CD14-positive monocyte (primary cell): ENCODE measurements at regions not wholly inside any gene's neighbourhood (a gene's known extent, or its start where the extent isn't known, plus 50 kb on each side); places are given as distances from the start of the nearest gene placed in this dataset.

Experiments used
- DNase-seq, 3 donors: peaks; one replicate each; pipeline ENCODE4 v3.0.0-alpha.2; 2011 to 2022
- H2AFZ ChIP-seq: 2 replicates; pipeline ENCODE4 v1.6.0; 2012; ENCODE audit warnings: mild to moderate bottlenecking, low read depth, low read length, inconsistent platforms; ENCODE audit not compliant: insufficient read depth, poor library complexity, severe bottlenecking
- H3K27ac ChIP-seq, 2 donors: 1 replicate in 1 of 2; 2 replicates in 1 of 2; pipeline ENCODE4 v1.5.1; 2012 to 2013; ENCODE audit warnings: low read length in 2 of 2, control low read depth in 1 of 2, inconsistent platforms in 1 of 2, low read depth in 1 of 2, mild to moderate bottlenecking in 1 of 2
- H3K27me3 ChIP-seq, 2 donors: one replicate each; pipeline versions ENCODE4 v1.6.0 to v1.6.1; 2011 to 2013; ENCODE audit warnings: low read length in 2 of 2; ENCODE audit not compliant: control insufficient read depth in 2 of 2, insufficient read depth in 2 of 2
- H3K36me3 ChIP-seq, 2 donors: replicated peaks in 1 of 2; 1 replicate in 1 of 2; 2 replicates in 1 of 2; pipeline versions ENCODE4 v1.5.1 to v1.6.1; 2012 to 2013; ENCODE audit warnings: low read length in 2 of 2, control low read depth in 1 of 2, inconsistent platforms in 1 of 2, mild to moderate bottlenecking in 1 of 2; ENCODE audit not compliant: insufficient read depth in 2 of 2, control insufficient read depth in 1 of 2
- H3K4me1 ChIP-seq, 2 donors: 1 replicate in 1 of 2; 2 replicates in 1 of 2; pipeline versions ENCODE4 v1.5.1 to v1.6.1; 2012 to 2013; ENCODE audit warnings: low read length in 2 of 2, control low read depth in 1 of 2, inconsistent platforms in 1 of 2, mild to moderate bottlenecking in 1 of 2, moderate library complexity in 1 of 2; ENCODE audit not compliant: insufficient read depth in 2 of 2, control insufficient read depth in 1 of 2
- H3K4me2 ChIP-seq: replicated peaks from 2 replicates; pipeline ENCODE3; 2012; ENCODE audit warnings: low read length, moderate library complexity, mild to moderate bottlenecking; ENCODE audit not compliant: poor library complexity, severe bottlenecking; ENCODE audit errors: extremely low read depth
- H3K4me3 ChIP-seq, 3 experiments: fragments of 200-600 bp in 1 of 3; sonication (generic) in 1 of 3; replicated peaks in 1 of 3; 1 replicate in 2 of 3; 2 replicates in 1 of 3; pipeline ENCODE4 v1.5.1; 2011 to 2013; ENCODE audit warnings: low read length in 3 of 3, mild to moderate bottlenecking in 3 of 3, control low read depth in 2 of 3, low read depth in 2 of 3, inconsistent platforms in 1 of 3, moderate library complexity in 1 of 3
- H3K79me2 ChIP-seq: 2 replicates; pipeline ENCODE4 v1.6.0; 2012; ENCODE audit warnings: mild to moderate bottlenecking, control low read depth, inconsistent platforms, low read length, moderate library complexity; ENCODE audit not compliant: insufficient read depth
- H3K9ac ChIP-seq: 2 replicates; pipeline ENCODE4 v1.6.0; 2017; ENCODE audit warnings: low read length, mild to moderate bottlenecking; ENCODE audit not compliant: insufficient read depth, poor library complexity, severe bottlenecking
- H3K9me3 ChIP-seq, 2 donors: replicated peaks in 1 of 2; 1 replicate in 1 of 2; 2 replicates in 1 of 2; pipeline versions ENCODE4 v1.5.1 to v1.6.1; 2012 to 2013; ENCODE audit warnings: low read length in 2 of 2, control low read depth in 1 of 2; ENCODE audit not compliant: control insufficient read depth in 1 of 2, insufficient read depth in 1 of 2
- H4K20me1 ChIP-seq: 2 replicates; pipeline ENCODE4 v1.6.0; 2012; ENCODE audit warnings: mild to moderate bottlenecking, low read length, control low read depth, moderate library complexity; ENCODE audit not compliant: insufficient read depth
- H3K27ac Mint-ChIP-seq, 7 donors: one replicate each; pipeline ENCODE4 v1.8.0; 2020; ENCODE audit warnings: mild to moderate bottlenecking in 7 of 7, mixed read lengths in 7 of 7, moderate library complexity in 6 of 7, inconsistent platforms in 2 of 7
- H3K27me3 Mint-ChIP-seq, 3 donors: one replicate each; pipeline ENCODE4 v1.8.0; 2021 to 2022; ENCODE audit warnings: low read depth in 3 of 3, mild to moderate bottlenecking in 3 of 3, mixed read lengths in 3 of 3, moderate library complexity in 3 of 3, inconsistent platforms in 1 of 3
- H3K36me3 Mint-ChIP-seq, 2 donors: one replicate each; pipeline ENCODE4 v1.8.0; 2020; ENCODE audit warnings: mixed read lengths in 2 of 2, inconsistent platforms in 1 of 2, mild to moderate bottlenecking in 1 of 2
- H3K4me1 Mint-ChIP-seq: one replicate; pipeline ENCODE4 v1.8.0; 2020; ENCODE audit warnings: mild to moderate bottlenecking, mixed read lengths
- H3K4me3 Mint-ChIP-seq, 2 donors: one replicate each; pipeline ENCODE4 v1.8.0; 2020; ENCODE audit warnings: mild to moderate bottlenecking in 2 of 2, mixed read lengths in 2 of 2, moderate library complexity in 1 of 2
- H3K9me3 Mint-ChIP-seq, 7 donors: one replicate each; pipeline ENCODE4 v1.8.0; 2020 to 2022; ENCODE audit warnings: mixed read lengths in 7 of 7, mild to moderate bottlenecking in 6 of 7, moderate library complexity in 6 of 7, inconsistent platforms in 2 of 7
- CTCF ChIP-seq: fragments of 200-600 bp; IDR thresholded peaks from one replicate; pipeline ENCODE4 v1.8.0; 2022; ENCODE audit warnings: antibody characterized with exemption, mild to moderate bottlenecking
- WGBS: methylation state at CpG from one replicate; pipeline ENCODE4 v1.1.5; 2013; ENCODE audit warnings: missing lambda C conversion rate; ENCODE audit not compliant: insufficient coverage; 5-methylcytosine and 5-hydroxymethylcytosine counted together
- intact Hi-C, 2 donors: fragments of 100-400 bp; cut with micrococcal nuclease; formaldehyde crosslinking; loops; one replicate each; pipeline versions ENCODE4 v1.15.0 to v1.15.1; 2023

GRCh38 chr9:91495450-91495849, 71.8 kb upstream of the NFIL3 start:
- Histone ChIP-seq H3K27ac (no peak overlapping the region), H3K4me1 (no peaks in the 10 kb centered on the region), H3K4me3 (no peak overlapping the region), H2AFZ (no peak overlapping the region), H4K20me1 (no peaks in the 10 kb centered on the region), H3K4me2 (no peak overlapping the region), H3K9ac (no peak overlapping the region), H3K9me3 (no peaks in the 10 kb centered on the region), H3K27me3 (no peaks in the 10 kb centered on the region), H3K36me3 (no peaks in the 10 kb centered on the region), H3K79me2 (no peaks in the 10 kb centered on the region)
- intact Hi-C loops: no loop called here
- no peak for TF ChIP-seq CTCF
- Mint-ChIP-seq H3K9me3 (peaks cover 0 to 6% (median 3%) of the 10 kb centered on the region in 7 donors), H3K27me3 (peaks cover 4 to 8% (median 8%) of the 10 kb centered on the region in 3 donors), H3K36me3 (no peaks in the 10 kb centered on the region), H3K27ac (no peak overlapping the region), H3K4me3 (no peak overlapping the region), H3K4me1 (no peaks in the 10 kb centered on the region)
- DNase-seq: no peak
- WGBS: no CpG with 5 or more reads among the region's 4 CpGs

- TF ChIP-seq CTCF: no peak
- H3K27ac ChIP-seq: no peak overlapping the region
- no peaks in the 10 kb centered on the region for H3K36me3 Mint-ChIP-seq
Observed at GRCh38 chr9:91494751-91495150, 71.1 kb upstream of the NFIL3 start.

More at GRCh38 chr9:91494751-91495150, 71.1 kb upstream of the NFIL3 start:
- Histone ChIP-seq H3K4me2 (no peak overlapping the region), H3K4me3 (no peak overlapping the region), H3K27me3 (peaks cover 0 to 2% of the 10 kb centered on the region in 2 donors), H3K4me1 (no peaks in the 10 kb centered on the region), H4K20me1 (no peaks in the 10 kb centered on the region), H3K36me3 (no peaks in the 10 kb centered on the region), H3K9me3 (no peaks in the 10 kb centered on the region), H3K9ac (no peak overlapping the region), H2AFZ (no peak overlapping the region), H3K79me2 (no peaks in the 10 kb centered on the region)
- no peak for DNase-seq
- no peak overlapping the region for H3K27ac Mint-ChIP-seq
- intact Hi-C loops: no loop called here
- peaks cover 4 to 8% (median 6%) of the 10 kb centered on the region in 3 donors for H3K27me3 Mint-ChIP-seq
- peaks cover 0 to 6% (median 3%) of the 10 kb centered on the region in 7 donors for H3K9me3 Mint-ChIP-seq
- no peak overlapping the region for H3K4me3 Mint-ChIP-seq
- no peaks in the 10 kb centered on the region for H3K4me1 Mint-ChIP-seq
- WGBS: no CpG with 5 or more reads among the region's 3 CpGs
